ENCODE measurements at regions not wholly inside any gene's neighbourhood (a gene's known extent, or its start where the extent isn't known, plus 50 kb on each side); places are given as distances from the start of the nearest gene placed in this dataset.
"Not testable (repeated sequence)": the region's sequence is repeated elsewhere in the genome, so short reads cannot be mapped to it uniquely, and the experiment has no call there.

- no peak for DNase-seq (ENCODE audit: low spot score)
Measured at GRCh38 chrX:121649417-121649816, 602.0 kb downstream of the GLUD2 start.

GRCh38 chrX:121655276-121655675 lies 607.9 kb downstream of the GLUD2 start:
- DNase-seq (ENCODE audit: low spot score) = no peak

GRCh38 chrX:121666171-121666570 lies 618.8 kb downstream of the GLUD2 start:
- no peak for DNase-seq (ENCODE audit: low spot score)

DNA sequence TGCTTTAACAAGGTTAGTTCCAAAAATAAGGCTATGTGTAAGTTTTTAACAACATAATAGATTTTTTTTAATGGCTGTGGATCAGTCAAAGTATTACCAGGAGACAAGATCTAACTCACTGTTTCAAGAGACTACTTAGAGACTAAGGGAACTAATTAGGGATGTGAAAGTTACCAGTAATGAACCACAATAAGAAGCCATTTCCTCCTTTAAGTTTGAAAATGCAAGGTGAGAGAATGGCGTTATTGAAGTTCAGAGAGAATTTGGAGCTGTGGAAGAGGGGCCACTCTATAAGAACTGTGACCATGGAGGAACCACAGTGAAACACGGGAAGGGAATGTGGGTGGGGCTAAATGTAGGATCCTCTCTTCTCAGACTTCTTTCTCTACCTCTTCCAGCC lies 624.2 kb downstream of the GLUD2 start:
- no peak for DNase-seq (ENCODE audit: low spot score)

DNA sequence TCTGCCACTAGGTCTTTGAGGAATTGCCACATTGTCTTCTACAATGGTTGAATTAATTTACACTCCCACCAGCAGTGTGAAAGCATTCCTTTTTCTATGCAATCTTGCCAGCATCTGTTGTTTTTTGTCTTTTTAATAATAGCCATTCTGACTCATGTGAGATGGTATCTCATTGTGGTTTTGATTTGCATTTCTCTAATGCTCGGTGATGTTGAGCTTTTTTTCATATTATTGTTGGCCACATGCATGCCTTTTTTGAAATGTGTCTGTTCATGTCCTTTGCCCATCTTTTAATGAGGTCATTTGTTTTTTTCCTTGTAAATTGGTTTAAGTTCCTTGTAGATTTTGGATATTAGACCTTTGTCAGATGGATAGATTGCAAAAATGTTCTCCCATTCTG lies 661.8 kb downstream of the GLUD2 start:
- DNase-seq (ENCODE audit: low spot score) = not testable (repeated sequence)

GRCh38 chrX:121733514-121733913 lies 686.1 kb downstream of the GLUD2 start:
- DNase-seq (ENCODE audit: low spot score) = no peak

- DNase-seq (ENCODE audit: low spot score) = no peak
Measured at GRCh38 chrX:121746105-121746504, 698.7 kb downstream of the GLUD2 start.

GRCh38 chrX:121753602-121754001 lies 706.2 kb downstream of the GLUD2 start:
- DNase-seq (ENCODE audit: low spot score) = not testable (repeated sequence)

GRCh38 chrX:121754301-121754700 lies 706.9 kb downstream of the GLUD2 start:
- no peak for DNase-seq (ENCODE audit: low spot score)

DNA sequence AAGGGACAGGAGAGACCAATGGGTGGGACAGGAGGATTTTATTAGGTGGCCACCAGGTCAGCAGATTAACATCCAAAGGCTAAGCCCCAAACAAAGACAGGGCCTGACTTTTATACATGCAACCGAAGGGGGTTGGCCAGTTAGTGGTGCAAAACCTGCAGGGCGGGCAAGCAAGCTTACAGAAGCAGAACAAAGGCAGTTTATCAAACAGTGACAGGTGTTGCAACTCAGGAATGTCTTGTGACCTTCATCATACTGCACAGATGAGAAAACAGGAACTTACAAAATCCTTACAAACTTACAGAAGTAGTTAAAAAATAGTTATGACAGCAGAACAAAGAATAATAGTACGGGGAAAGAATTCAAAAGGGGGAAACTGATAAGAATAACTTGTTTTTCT lies 708.1 kb downstream of the GLUD2 start:
- no peak for DNase-seq (ENCODE audit: low spot score)

DNA sequence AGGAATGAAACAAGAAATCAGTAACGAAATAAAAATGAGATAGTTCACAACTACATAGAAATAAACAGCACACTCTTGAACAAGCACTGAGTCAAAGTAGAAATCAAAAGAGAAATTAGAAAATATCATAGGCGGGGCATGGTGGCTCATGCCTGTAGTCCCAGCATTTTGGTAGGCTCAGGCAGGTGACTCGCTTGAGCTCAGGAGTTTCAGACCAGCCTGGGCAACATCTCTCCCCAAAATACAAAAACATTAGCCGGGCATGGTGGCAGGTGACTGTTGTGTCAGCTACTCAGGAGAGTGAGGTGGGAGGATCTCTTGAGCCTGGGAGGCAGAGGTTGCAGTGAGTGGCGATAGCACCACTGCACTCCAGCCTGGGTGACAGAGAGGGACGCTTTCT lies 714.4 kb downstream of the GLUD2 start:
- no peak for DNase-seq (ENCODE audit: low spot score)

- DNase-seq (ENCODE audit: low spot score) = no peak
Measured at GRCh38 chrX:121763671-121764070, 716.3 kb downstream of the GLUD2 start.

DNA sequence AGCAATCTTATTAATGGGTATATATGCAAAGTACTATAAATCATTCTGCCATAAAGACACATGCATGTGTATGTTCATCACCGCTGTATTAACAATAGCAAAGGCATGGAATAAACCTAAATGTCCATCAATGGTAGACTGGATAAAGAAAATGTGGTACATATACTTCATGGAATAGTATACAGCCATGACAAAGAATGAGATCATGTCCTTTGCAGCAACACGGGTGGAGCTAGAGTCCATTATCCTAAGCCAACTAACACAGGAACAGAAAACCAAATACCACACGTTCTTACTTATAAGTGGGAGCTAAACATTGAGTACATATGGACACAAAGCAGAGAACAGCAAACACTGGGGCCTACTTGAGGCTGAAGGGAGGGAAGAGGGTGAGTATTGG lies 720.8 kb downstream of the GLUD2 start:
- DNase-seq (ENCODE audit: low spot score) = not testable (repeated sequence)

DNA sequence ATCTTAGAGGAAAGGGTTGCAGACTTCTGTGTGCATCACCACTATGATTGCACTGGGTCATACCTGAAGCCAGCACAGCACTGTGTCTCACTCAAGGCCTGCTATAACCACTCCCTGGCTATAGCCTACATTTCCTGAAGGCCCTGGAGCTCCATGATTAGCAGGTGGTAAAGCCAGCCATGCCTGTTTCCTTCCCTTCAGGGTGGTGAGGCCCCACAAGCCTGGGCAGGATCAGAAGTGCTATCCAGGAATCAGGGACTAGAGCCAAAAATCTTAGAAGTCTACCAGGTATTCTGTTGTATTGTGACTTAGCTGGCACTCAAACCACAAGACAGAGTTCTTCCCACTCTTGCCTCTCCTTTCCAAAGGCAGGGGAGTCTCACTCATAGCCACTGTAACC lies 734.6 kb downstream of the GLUD2 start:
- no peak for DNase-seq (ENCODE audit: low spot score)

GRCh38 chrX:121782544-121782943 lies 735.1 kb downstream of the GLUD2 start:
- DNase-seq (ENCODE audit: low spot score) = no peak

DNA sequence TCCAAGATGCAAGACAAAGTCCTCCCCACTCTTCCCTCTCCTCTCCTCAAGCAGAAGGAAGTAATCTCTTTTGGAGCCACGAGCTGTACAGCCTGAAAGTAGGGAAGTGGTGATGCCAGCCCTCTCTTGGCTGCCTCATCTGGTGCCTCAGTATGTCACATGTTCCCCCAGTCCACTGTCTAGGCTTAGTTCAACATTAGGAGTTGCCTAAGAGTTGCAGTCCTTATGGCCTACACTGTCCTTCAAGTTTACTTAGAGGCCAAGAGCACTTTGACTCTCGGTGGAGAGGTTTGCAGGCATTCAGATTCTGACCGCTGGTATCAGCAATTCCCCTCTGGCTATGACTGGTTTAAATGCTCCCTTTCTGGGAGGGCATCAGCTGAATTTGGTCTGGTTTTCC lies 735.6 kb downstream of the GLUD2 start:
- DNase-seq (ENCODE audit: low spot score) = no peak

DNA sequence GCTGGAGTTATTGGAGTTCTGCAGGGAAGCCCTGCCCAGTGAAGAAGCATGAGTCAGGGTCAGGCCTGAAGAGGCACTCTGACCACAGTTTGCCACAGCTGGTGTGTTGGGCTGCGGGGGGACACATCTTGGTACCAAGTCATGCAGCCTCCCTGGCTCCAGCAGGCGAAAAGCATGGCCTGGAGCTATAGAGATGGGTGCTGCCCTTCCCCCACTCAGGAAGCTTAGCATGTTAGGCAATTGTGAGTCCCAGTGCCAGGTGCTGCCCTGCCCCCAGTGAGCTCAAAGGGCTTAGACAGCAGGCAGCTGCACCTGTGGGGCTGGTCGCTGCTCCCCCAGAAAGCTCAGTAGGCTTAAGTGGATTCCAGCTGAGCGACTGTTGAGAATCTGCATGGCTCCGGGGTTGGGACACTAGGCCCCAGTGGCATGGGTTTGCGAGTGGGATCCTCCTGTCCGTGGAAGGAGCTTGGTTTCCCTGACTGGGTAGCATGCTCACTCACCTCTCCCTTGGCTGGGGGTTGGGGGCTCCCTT lies 755.5 kb downstream of the GLUD2 start:
- no peak for DNase-seq (ENCODE audit: low spot score)

GRCh38 chrX:121823406-121823805 lies 776.0 kb downstream of the GLUD2 start:
- DNase-seq (ENCODE audit: low spot score) = no peak

- no peak for DNase-seq (ENCODE audit: low spot score)
Measured at GRCh38 chrX:121831601-121832000, 784.2 kb downstream of the GLUD2 start.

GRCh38 chrX:121832446-121832845 lies 785.0 kb downstream of the GLUD2 start:
- DNase-seq (ENCODE audit: low spot score) = no peak

DNA sequence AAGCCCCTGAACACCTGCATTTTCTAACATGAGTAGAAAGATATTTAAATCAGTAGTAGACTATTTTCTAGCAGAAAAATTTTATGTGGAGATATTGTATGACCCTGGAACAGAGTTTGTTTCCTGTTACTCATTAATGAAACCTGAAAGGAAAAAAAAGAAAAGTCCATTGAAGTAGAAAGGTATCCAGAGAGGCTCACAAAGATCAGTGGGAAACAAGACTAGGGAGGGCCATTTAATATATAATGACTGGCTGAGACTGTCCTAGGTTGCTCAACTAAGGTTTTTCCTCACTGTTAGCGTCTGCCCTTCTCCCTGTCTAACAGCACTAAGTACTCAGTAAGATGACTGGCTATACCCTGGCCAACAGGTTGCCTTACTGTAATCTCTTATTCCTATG lies 788.6 kb downstream of the GLUD2 start:
- no peak for DNase-seq (ENCODE audit: low spot score)

DNA sequence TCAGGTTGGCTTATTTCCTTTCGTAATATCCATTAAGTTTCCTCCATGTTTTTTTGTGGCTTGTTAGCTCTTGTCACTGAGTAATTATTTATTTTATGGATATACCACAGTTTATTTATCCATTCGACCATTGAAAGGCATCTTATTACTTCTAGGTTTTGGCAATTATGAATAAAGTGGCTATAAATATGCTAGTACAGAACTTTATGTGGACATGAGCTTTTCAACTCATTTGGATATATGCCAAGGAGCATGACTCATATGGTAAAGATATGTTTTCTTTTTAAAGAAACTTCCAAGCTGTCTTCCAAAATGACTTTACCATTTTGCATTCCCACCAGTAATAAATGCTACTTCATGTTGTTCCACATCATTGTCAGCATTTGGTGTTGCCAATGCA lies 803.6 kb downstream of the GLUD2 start:
- no peak for DNase-seq (ENCODE audit: low spot score)

DNA sequence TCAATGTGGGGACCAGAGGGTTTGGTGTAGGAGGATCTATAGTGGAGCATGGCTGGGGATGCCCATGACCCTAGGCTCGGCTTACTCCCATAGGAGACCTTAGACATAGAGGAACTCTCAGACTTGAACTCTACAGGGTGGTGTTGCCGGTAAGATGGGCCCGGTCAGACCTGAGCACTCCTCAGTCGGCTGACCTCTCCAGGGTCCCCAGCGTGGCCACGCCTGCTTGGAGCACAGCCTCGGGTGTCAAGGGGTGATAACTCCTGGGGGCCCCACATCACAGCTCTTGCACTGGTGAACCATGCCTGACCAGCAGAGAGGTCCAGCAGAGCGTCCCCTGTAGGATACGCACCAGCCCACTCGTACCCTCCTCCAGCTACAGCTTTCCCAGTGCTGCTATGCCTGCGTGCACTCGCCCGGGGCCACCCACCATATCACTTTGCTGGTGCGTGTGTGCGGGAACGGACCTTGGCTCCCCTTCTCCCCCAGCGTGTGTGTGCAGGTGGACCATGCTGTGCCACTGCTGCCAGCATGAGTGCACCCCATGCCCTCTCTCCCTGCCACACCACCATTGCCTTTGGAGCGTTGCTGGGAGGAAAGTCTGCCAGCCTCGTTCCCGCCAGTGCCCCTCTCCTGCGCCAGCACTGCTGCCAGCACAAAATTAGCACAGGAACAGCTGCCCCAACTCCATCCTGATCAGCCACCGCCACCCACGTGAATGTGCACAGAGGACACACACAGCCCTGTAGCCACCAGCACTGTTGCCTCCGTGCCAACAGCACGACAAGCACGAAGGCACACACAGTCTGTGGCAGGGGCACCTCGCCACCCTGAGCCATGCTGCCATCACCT lies 806.6 kb downstream of the GLUD2 start:
- DNase-seq (ENCODE audit: low spot score) = no peak

DNA sequence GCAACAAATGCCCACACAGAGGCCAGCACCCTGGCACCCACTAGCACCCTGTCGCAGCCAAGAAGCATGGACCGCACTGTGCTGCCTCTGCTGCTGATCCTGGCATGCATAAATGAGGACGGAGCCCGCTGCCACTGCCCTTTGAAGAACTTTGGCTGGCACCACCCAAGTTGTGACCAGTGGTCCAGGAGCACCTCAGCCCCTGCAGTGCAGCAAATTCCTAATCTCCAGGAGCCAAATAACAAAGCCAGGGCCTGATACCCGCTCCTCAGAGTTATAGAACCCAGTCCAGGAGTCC lies 807.2 kb downstream of the GLUD2 start:
- DNase-seq (ENCODE audit: low spot score) = no peak
